Effector memory CD4-positive, alpha-beta T cell (primary cell): ENCODE measurements at regions not wholly inside any gene's neighbourhood (a gene's known extent, or its start where the extent isn't known, plus 50 kb on each side); places are given as distances from the start of the nearest gene placed in this dataset.

Source experiments
- DNase-seq, 3 donors: peaks; one replicate each; pipeline ENCODE4 v3.0.0-alpha.2; 2020
- H3K27ac ChIP-seq: 2 replicates; pipeline ENCODE4 v1.7.0; 2013; ENCODE audit warnings: mild to moderate bottlenecking, low read length, moderate library complexity; ENCODE audit not compliant: insufficient read depth, poor library complexity, severe bottlenecking
- H3K27me3 ChIP-seq: replicated peaks from 2 replicates; pipeline ENCODE4 v1.7.0; 2013; ENCODE audit warnings: mild to moderate bottlenecking, low read length; ENCODE audit not compliant: insufficient read depth, control insufficient read depth, poor library complexity, severe bottlenecking
- H3K36me3 ChIP-seq: 2 replicates; pipeline ENCODE4 v1.7.0; 2013; ENCODE audit warnings: mild to moderate bottlenecking, low read length, moderate library complexity; ENCODE audit not compliant: control insufficient read depth, insufficient read depth
- H3K4me1 ChIP-seq: 2 replicates; pipeline ENCODE4 v1.7.0; 2013; ENCODE audit warnings: low read length, mild to moderate bottlenecking; ENCODE audit not compliant: control insufficient read depth, insufficient read depth, poor library complexity, severe bottlenecking
- H3K4me3 ChIP-seq: 2 replicates; pipeline ENCODE4 v1.7.0; 2013; ENCODE audit warnings: low read length, low read depth, mild to moderate bottlenecking; ENCODE audit not compliant: insufficient read depth, poor library complexity, severe bottlenecking
- H3K9me3 ChIP-seq: 2 replicates; pipeline ENCODE4 v1.7.0; 2013; ENCODE audit warnings: mild to moderate bottlenecking, low read length, moderate library complexity; ENCODE audit not compliant: control insufficient read depth

- no peak overlapping the region for H3K4me3 ChIP-seq
- no peak for DNase-seq
- H3K27me3 ChIP-seq, result no peaks in the 10 kb centered on the region
- no peaks in the 10 kb centered on the region for H3K9me3 ChIP-seq
- no peaks in the 10 kb centered on the region for H3K4me1 ChIP-seq
- no peak overlapping the region for H3K27ac ChIP-seq
- H3K36me3 ChIP-seq, result no peaks in the 10 kb centered on the region
Observed at GRCh38 chr12:24306001-24306400, 356.5 kb upstream of the SOX5 start.

- Histone ChIP-seq H3K4me1 (no peaks in the 10 kb centered on the region), H3K27me3 (no peaks in the 10 kb centered on the region), H3K27ac (no peak overlapping the region), H3K9me3 (no peaks in the 10 kb centered on the region), H3K4me3 (no peak overlapping the region), H3K36me3 (no peaks in the 10 kb centered on the region)
- DNase-seq, result no peak
Observed at GRCh38 chr12:24304285-24304684, 354.8 kb upstream of the SOX5 start.

GRCh38 chr12:24302708-24303107 lies 353.2 kb upstream of the SOX5 start:
- H3K27me3 ChIP-seq, result no peaks in the 10 kb centered on the region
- H3K36me3 ChIP-seq, result no peaks in the 10 kb centered on the region
- H3K9me3 ChIP-seq, result no peaks in the 10 kb centered on the region
- no peak overlapping the region for H3K4me3 ChIP-seq
- no peak overlapping the region for H3K27ac ChIP-seq
- H3K4me1 ChIP-seq, result no peaks in the 10 kb centered on the region
- DNase-seq, result no peak

GRCh38 chr12:24297516-24297915 lies 348.0 kb upstream of the SOX5 start:
- Histone ChIP-seq H3K36me3 (no peaks in the 10 kb centered on the region), H3K4me1 (no peaks in the 10 kb centered on the region), H3K27ac (no peak overlapping the region), H3K9me3 (no peaks in the 10 kb centered on the region), H3K27me3 (no peaks in the 10 kb centered on the region), H3K4me3 (no peak overlapping the region)
- DNase-seq, result no peak

- Histone ChIP-seq H3K4me3 (no peak overlapping the region), H3K27me3 (no peaks in the 10 kb centered on the region), H3K4me1 (no peaks in the 10 kb centered on the region), H3K36me3 (no peaks in the 10 kb centered on the region), H3K9me3 (no peaks in the 10 kb centered on the region), H3K27ac (no peak overlapping the region)
- DNase-seq, result no peak
Observed at GRCh38 chr12:24293549-24293948, 344.1 kb upstream of the SOX5 start.

GRCh38 chr12:24287963-24288362 lies 338.5 kb upstream of the SOX5 start:
- H3K27me3 ChIP-seq, result no peaks in the 10 kb centered on the region
- no peak for DNase-seq
- H3K36me3 ChIP-seq, result no peaks in the 10 kb centered on the region
- no peaks in the 10 kb centered on the region for H3K4me1 ChIP-seq
- no peaks in the 10 kb centered on the region for H3K9me3 ChIP-seq
- H3K27ac ChIP-seq, result no peak overlapping the region
- no peak overlapping the region for H3K4me3 ChIP-seq

GRCh38 chr12:24285448-24285847 lies 336.0 kb upstream of the SOX5 start:
- Histone ChIP-seq H3K4me1 (no peaks in the 10 kb centered on the region), H3K4me3 (no peak overlapping the region), H3K27me3 (no peaks in the 10 kb centered on the region), H3K9me3 (no peaks in the 10 kb centered on the region), H3K27ac (no peak overlapping the region), H3K36me3 (no peaks in the 10 kb centered on the region)
- DNase-seq, result no peak

GRCh38 chr12:24281341-24281740 lies 331.9 kb upstream of the SOX5 start:
- Histone ChIP-seq H3K36me3 (no peaks in the 10 kb centered on the region), H3K27ac (no peak overlapping the region), H3K9me3 (no peaks in the 10 kb centered on the region), H3K27me3 (no peaks in the 10 kb centered on the region), H3K4me1 (no peaks in the 10 kb centered on the region), H3K4me3 (no peak overlapping the region)
- DNase-seq, result no peak

- Histone ChIP-seq H3K27ac (no peak overlapping the region), H3K9me3 (no peaks in the 10 kb centered on the region), H3K27me3 (no peaks in the 10 kb centered on the region), H3K4me1 (no peaks in the 10 kb centered on the region), H3K36me3 (no peaks in the 10 kb centered on the region), H3K4me3 (no peak overlapping the region)
- no peak for DNase-seq
Observed at GRCh38 chr12:24280056-24280842, 330.8 kb upstream of the SOX5 start.

GRCh38 chr12:24278832-24279231 lies 329.4 kb upstream of the SOX5 start:
- DNase-seq, result no peak
- H3K27me3 ChIP-seq, result no peaks in the 10 kb centered on the region
- no peak overlapping the region for H3K4me3 ChIP-seq
- H3K9me3 ChIP-seq, result no peaks in the 10 kb centered on the region
- H3K4me1 ChIP-seq, result no peaks in the 10 kb centered on the region
- no peaks in the 10 kb centered on the region for H3K36me3 ChIP-seq
- H3K27ac ChIP-seq, result no peak overlapping the region
